ENCODE measurements at regions not wholly inside any gene's neighbourhood (a gene's known extent, or its start where the extent isn't known, plus 50 kb on each side); places are given as distances from the start of the nearest gene placed in this dataset.

- Histone ChIP-seq H3K4me3 (no peak overlapping the region), H3K36me3 (no peaks in the 10 kb centered on the region), H3K4me1 (no peaks in the 10 kb centered on the region), H3K9me3 (no peaks in the 10 kb centered on the region), H3K27me3 (no peaks in the 10 kb centered on the region), H3K27ac (no peak overlapping the region)
- ATAC-seq = no peak
- no peak for TF ChIP-seq EP300 (IDR thresholded peaks at IDR 0.05)
- no peak for TF ChIP-seq CTCF (IDR thresholded peaks at IDR 0.05)
- TF ChIP-seq POLR2AphosphoS5 (IDR thresholded peaks at IDR 0.05) = no peak
- TF ChIP-seq POLR2A (IDR thresholded peaks at IDR 0.05) = no peak
- 47 to 92% methylated on average over 2 of the region's 8 CpGs for WGBS, 2 donors (ENCODE audit: low coverage in 1 of 2)
Observed at GRCh38 chr4:153107246-153107645, 97.0 kb upstream of the TRIM2 start.

- H3K4me3 ChIP-seq = no peak overlapping the region
- no peak overlapping the region for H3K27ac ChIP-seq
- no peak for ATAC-seq
- 95% methylated on average over 3 of the region's 3 CpGs; no CpG with 5 or more reads in 1 of the 2 donors for WGBS, 2 donors (ENCODE audit: low coverage in 1 of 2)
- no peaks in the 10 kb centered on the region for H3K9me3 ChIP-seq
- no peak for TF ChIP-seq POLR2A (IDR thresholded peaks at IDR 0.05)
- no peak for TF ChIP-seq EP300 (IDR thresholded peaks at IDR 0.05)
- no peak for TF ChIP-seq POLR2AphosphoS5 (IDR thresholded peaks at IDR 0.05)
- TF ChIP-seq CTCF (IDR thresholded peaks at IDR 0.05) = no peak
- no peaks in the 10 kb centered on the region for H3K36me3 ChIP-seq
- H3K27me3 ChIP-seq = no peaks in the 10 kb centered on the region
- no peaks in the 10 kb centered on the region for H3K4me1 ChIP-seq
Observed at GRCh38 chr4:153109296-153109849, 94.9 kb upstream of the TRIM2 start.

GRCh38 chr4:153110739-153111138 is 93.5 kb upstream of the TRIM2 start:
- 82 to 100% methylated on average over 4 of the region's 6 CpGs for WGBS, 2 donors (ENCODE audit: low coverage in 1 of 2)

GRCh38 chr4:153111426-153112040 is 92.7 kb upstream of the TRIM2 start:
- H3K27me3 ChIP-seq = no peaks in the 10 kb centered on the region
- H3K9me3 ChIP-seq = no peaks in the 10 kb centered on the region
- 85% methylated on average over 7 to 9 of the region's 10 CpGs for WGBS, 2 donors (ENCODE audit: low coverage in 1 of 2)
- peaks cover 0 to 19% (median 5%) of the 10 kb centered on the region in 3 donors for H3K4me1 ChIP-seq
- H3K27ac ChIP-seq = no peak overlapping the region
- no peaks in the 10 kb centered on the region for H3K36me3 ChIP-seq
- no peak overlapping the region for H3K4me3 ChIP-seq
- TF ChIP-seq CTCF (IDR thresholded peaks at IDR 0.05) = no peak
- no peak for TF ChIP-seq POLR2AphosphoS5 (IDR thresholded peaks at IDR 0.05)
- TF ChIP-seq POLR2A (IDR thresholded peaks at IDR 0.05) = no peak
- TF ChIP-seq EP300 (IDR thresholded peaks at IDR 0.05) = no peak
- no peak for ATAC-seq

More at GRCh38 chr4:153110739-153111138, 93.5 kb upstream of the TRIM2 start:
- no peaks in the 10 kb centered on the region for H3K9me3 ChIP-seq
- H3K4me1 ChIP-seq = peaks cover 0 to 11% (median 0%) of the 10 kb centered on the region in 3 donors
- no peak overlapping the region for H3K4me3 ChIP-seq
- no peak overlapping the region for H3K27ac ChIP-seq
- ATAC-seq = no peak
- no peaks in the 10 kb centered on the region for H3K27me3 ChIP-seq
- TF ChIP-seq EP300 (IDR thresholded peaks at IDR 0.05) = no peak
- no peak for TF ChIP-seq POLR2A (IDR thresholded peaks at IDR 0.05)
- no peak for TF ChIP-seq POLR2AphosphoS5 (IDR thresholded peaks at IDR 0.05)
- no peak for TF ChIP-seq CTCF (IDR thresholded peaks at IDR 0.05)
- no peaks in the 10 kb centered on the region for H3K36me3 ChIP-seq

- no peak for ATAC-seq
- Histone ChIP-seq H3K4me3 (no peak overlapping the region), H3K4me1 (peaks cover 0 to 21% (median 5%) of the 10 kb centered on the region in 3 donors), H3K27ac (no peak overlapping the region), H3K9me3 (no peaks in the 10 kb centered on the region), H3K27me3 (no peaks in the 10 kb centered on the region), H3K36me3 (no peaks in the 10 kb centered on the region)
- TF ChIP-seq CTCF (IDR thresholded peaks at IDR 0.05) (no peak), EP300 (IDR thresholded peaks at IDR 0.05) (no peak), POLR2A (IDR thresholded peaks at IDR 0.05) (no peak), POLR2AphosphoS5 (IDR thresholded peaks at IDR 0.05) (no peak)
- WGBS, 2 donors (ENCODE audit: low coverage in 1 of 2) = 70 to 89% methylated on average over 2 of the region's 10 CpGs
Observed at GRCh38 chr4:153112041-153112441, 92.2 kb upstream of the TRIM2 start.
